ENCODE measurements at regions not wholly inside any gene's neighbourhood (a gene's known extent, or its start where the extent isn't known, plus 50 kb on each side); places are given as distances from the start of the nearest gene placed in this dataset.

- TF ChIP-seq CTCF (IDR thresholded peaks at IDR 0.05; ENCODE audit: insufficient read depth, low read depth, low read length) = no peak
- DNase-seq (ENCODE audit: low read depth) = no peak
- no peak overlapping the region for H3K4me3 ChIP-seq (ENCODE audit: low read depth, low read length)
These were observed 125.4 kb upstream of the PPP2R2D start for GRCh38 chr10:131775433-131775832.

- no peak for DNase-seq (ENCODE audit: low read depth)
- H3K4me3 ChIP-seq (ENCODE audit: low read depth, low read length) = no peak overlapping the region
- TF ChIP-seq CTCF (IDR thresholded peaks at IDR 0.05; ENCODE audit: insufficient read depth, low read depth, low read length) = no peak
These were observed 125.0 kb upstream of the PPP2R2D start for GRCh38 chr10:131775833-131776232.

- DNase-seq (ENCODE audit: low read depth) = no peak
- no peak overlapping the region for H3K4me3 ChIP-seq (ENCODE audit: low read depth, low read length)
- TF ChIP-seq CTCF (IDR thresholded peaks at IDR 0.05; ENCODE audit: insufficient read depth, low read depth, low read length) = no peak
These were observed 124.3 kb upstream of the PPP2R2D start for GRCh38 chr10:131776496-131776895.

- no peak for TF ChIP-seq CTCF (IDR thresholded peaks at IDR 0.05; ENCODE audit: insufficient read depth, low read depth, low read length)
- H3K4me3 ChIP-seq (ENCODE audit: low read depth, low read length) = no peak overlapping the region
- DNase-seq (ENCODE audit: low read depth) = no peak
These were observed 123.6 kb upstream of the PPP2R2D start for GRCh38 chr10:131777162-131777561.

- no peak for TF ChIP-seq CTCF (IDR thresholded peaks at IDR 0.05; ENCODE audit: insufficient read depth, low read depth, low read length)
- no peak for DNase-seq (ENCODE audit: low read depth)
- no peak overlapping the region for H3K4me3 ChIP-seq (ENCODE audit: low read depth, low read length)
These were observed 122.9 kb upstream of the PPP2R2D start for GRCh38 chr10:131777921-131778320.

- TF ChIP-seq CTCF (IDR thresholded peaks at IDR 0.05; ENCODE audit: insufficient read depth, low read depth, low read length) = no peak
- no peak for DNase-seq (ENCODE audit: low read depth)
- H3K4me3 ChIP-seq (ENCODE audit: low read depth, low read length) = no peak overlapping the region
These were observed 122.4 kb upstream of the PPP2R2D start for GRCh38 chr10:131778385-131778784.

- no peak for DNase-seq (ENCODE audit: low read depth)
- no peak for TF ChIP-seq CTCF (IDR thresholded peaks at IDR 0.05; ENCODE audit: insufficient read depth, low read depth, low read length)
- no peak overlapping the region for H3K4me3 ChIP-seq (ENCODE audit: low read depth, low read length)
These were observed 122.0 kb upstream of the PPP2R2D start for GRCh38 chr10:131778842-131779241.

All from fibroblast of villous mesenchyme (primary cell).